ENCODE measurements at regions not wholly inside any gene's neighbourhood (a gene's known extent, or its start where the extent isn't known, plus 50 kb on each side); places are given as distances from the start of the nearest gene placed in this dataset.

- Histone ChIP-seq H3K9ac (ENCODE audit: insufficient read depth, low read length) (no peak overlapping the region), H3K9me3 (ENCODE audit: control insufficient read depth, insufficient read depth, low read depth, low read length) (no peaks in the 10 kb centered on the region), H4K20me1 (ENCODE audit: control insufficient read depth, extremely low read depth, insufficient read depth, low read length) (no peaks in the 10 kb centered on the region), H3K36me3 (ENCODE audit: control insufficient read depth, insufficient read depth, low read length) (no peaks in the 10 kb centered on the region), H2AFZ (ENCODE audit: low read length) (no peak overlapping the region), H3K4me3 (replicated peaks in 1 of 4; ENCODE audit: control extremely low read depth in 1 of 4, insufficient read depth in 1 of 4, low read depth in 3 of 4, low read length in 4 of 4) (no peak overlapping the region), H3K79me2 (ENCODE audit: control insufficient read depth, insufficient read depth, low read length) (no peaks in the 10 kb centered on the region), H3K4me1 (ENCODE audit: control insufficient read depth, extremely low read depth, insufficient read depth, low read length) (no peaks in the 10 kb centered on the region), H3K27me3 (ENCODE audit: control insufficient read depth, insufficient read depth, low read length) (peaks cover 5% of the 10 kb centered on the region), H3K27ac (ENCODE audit: insufficient read depth, low read length) (no peak overlapping the region), H3K4me2 (ENCODE audit: extremely low read depth, insufficient read depth, low read length) (no peak overlapping the region)
- no peak for DNase-seq (ENCODE audit: low read depth in 2 of 2)
- TF ChIP-seq EZH2 (IDR thresholded peaks at IDR 0.05; ENCODE audit: low read length, missing control alignments) (no peak), CTCF (conservative IDR thresholded peaks at IDR 0.05 in 1 of 2, IDR thresholded peaks at IDR 0.05 in 1 of 2; ENCODE audit: low read depth in 1 of 2, low read length in 2 of 2) (no peak)
Measured at GRCh38 chr1:60956520-60956919, 125.8 kb upstream of the NFIA start.

GRCh38 chr1:60952612-60953111 is 129.7 kb upstream of the NFIA start:
- H3K4me1 ChIP-seq (ENCODE audit: control insufficient read depth, extremely low read depth, insufficient read depth, low read length) = no peaks in the 10 kb centered on the region
- no peak overlapping the region for H3K9ac ChIP-seq (ENCODE audit: insufficient read depth, low read length)
- TF ChIP-seq CTCF (conservative IDR thresholded peaks at IDR 0.05 in 1 of 2, IDR thresholded peaks at IDR 0.05 in 1 of 2; ENCODE audit: low read depth in 1 of 2, low read length in 2 of 2) (no peak), EZH2 (IDR thresholded peaks at IDR 0.05; ENCODE audit: low read length, missing control alignments) (no peak)
- no peaks in the 10 kb centered on the region for H3K9me3 ChIP-seq (ENCODE audit: control insufficient read depth, insufficient read depth, low read depth, low read length)
- peaks cover 5% of the 10 kb centered on the region for H3K27me3 ChIP-seq (ENCODE audit: control insufficient read depth, insufficient read depth, low read length)
- no peak overlapping the region for H3K4me3 ChIP-seq (replicated peaks in 1 of 4; ENCODE audit: control extremely low read depth in 1 of 4, insufficient read depth in 1 of 4, low read depth in 3 of 4, low read length in 4 of 4)
- H3K79me2 ChIP-seq (ENCODE audit: control insufficient read depth, insufficient read depth, low read length) = no peaks in the 10 kb centered on the region
- DNase-seq (ENCODE audit: low read depth in 2 of 2) = no peak
- H2AFZ ChIP-seq (ENCODE audit: low read length) = no peak overlapping the region
- no peak overlapping the region for H3K4me2 ChIP-seq (ENCODE audit: extremely low read depth, insufficient read depth, low read length)
- H3K36me3 ChIP-seq (ENCODE audit: control insufficient read depth, insufficient read depth, low read length) = no peaks in the 10 kb centered on the region
- H4K20me1 ChIP-seq (ENCODE audit: control insufficient read depth, extremely low read depth, insufficient read depth, low read length) = no peaks in the 10 kb centered on the region
- no peak overlapping the region for H3K27ac ChIP-seq (ENCODE audit: insufficient read depth, low read length)

GRCh38 chr1:60950224-60951063 is 131.9 kb upstream of the NFIA start:
- Histone ChIP-seq H2AFZ (ENCODE audit: low read length) (no peak overlapping the region), H3K27ac (ENCODE audit: insufficient read depth, low read length) (no peak overlapping the region), H3K4me1 (ENCODE audit: control insufficient read depth, extremely low read depth, insufficient read depth, low read length) (no peaks in the 10 kb centered on the region), H3K4me2 (ENCODE audit: extremely low read depth, insufficient read depth, low read length) (no peak overlapping the region), H4K20me1 (ENCODE audit: control insufficient read depth, extremely low read depth, insufficient read depth, low read length) (no peaks in the 10 kb centered on the region), H3K36me3 (ENCODE audit: control insufficient read depth, insufficient read depth, low read length) (no peaks in the 10 kb centered on the region), H3K79me2 (ENCODE audit: control insufficient read depth, insufficient read depth, low read length) (no peaks in the 10 kb centered on the region), H3K9me3 (ENCODE audit: control insufficient read depth, insufficient read depth, low read depth, low read length) (no peaks in the 10 kb centered on the region), H3K27me3 (ENCODE audit: control insufficient read depth, insufficient read depth, low read length) (peaks cover 5% of the 10 kb centered on the region), H3K9ac (ENCODE audit: insufficient read depth, low read length) (no peak overlapping the region), H3K4me3 (replicated peaks in 1 of 4; ENCODE audit: control extremely low read depth in 1 of 4, insufficient read depth in 1 of 4, low read depth in 3 of 4, low read length in 4 of 4) (no peak overlapping the region)
- TF ChIP-seq CTCF (conservative IDR thresholded peaks at IDR 0.05 in 1 of 2, IDR thresholded peaks at IDR 0.05 in 1 of 2; ENCODE audit: low read depth in 1 of 2, low read length in 2 of 2) (no peak), EZH2 (IDR thresholded peaks at IDR 0.05; ENCODE audit: low read length, missing control alignments) (no peak)
- no peak for DNase-seq (ENCODE audit: low read depth in 2 of 2)

All from fibroblast of lung (primary cell).